ENCODE measurements at regions not wholly inside any gene's neighbourhood (a gene's known extent, or its start where the extent isn't known, plus 50 kb on each side); places are given as distances from the start of the nearest gene placed in this dataset.
"Not testable (repeated sequence)": the region's sequence is repeated elsewhere in the genome, so short reads cannot be mapped to it uniquely, and the experiment has no call there.

DNA sequence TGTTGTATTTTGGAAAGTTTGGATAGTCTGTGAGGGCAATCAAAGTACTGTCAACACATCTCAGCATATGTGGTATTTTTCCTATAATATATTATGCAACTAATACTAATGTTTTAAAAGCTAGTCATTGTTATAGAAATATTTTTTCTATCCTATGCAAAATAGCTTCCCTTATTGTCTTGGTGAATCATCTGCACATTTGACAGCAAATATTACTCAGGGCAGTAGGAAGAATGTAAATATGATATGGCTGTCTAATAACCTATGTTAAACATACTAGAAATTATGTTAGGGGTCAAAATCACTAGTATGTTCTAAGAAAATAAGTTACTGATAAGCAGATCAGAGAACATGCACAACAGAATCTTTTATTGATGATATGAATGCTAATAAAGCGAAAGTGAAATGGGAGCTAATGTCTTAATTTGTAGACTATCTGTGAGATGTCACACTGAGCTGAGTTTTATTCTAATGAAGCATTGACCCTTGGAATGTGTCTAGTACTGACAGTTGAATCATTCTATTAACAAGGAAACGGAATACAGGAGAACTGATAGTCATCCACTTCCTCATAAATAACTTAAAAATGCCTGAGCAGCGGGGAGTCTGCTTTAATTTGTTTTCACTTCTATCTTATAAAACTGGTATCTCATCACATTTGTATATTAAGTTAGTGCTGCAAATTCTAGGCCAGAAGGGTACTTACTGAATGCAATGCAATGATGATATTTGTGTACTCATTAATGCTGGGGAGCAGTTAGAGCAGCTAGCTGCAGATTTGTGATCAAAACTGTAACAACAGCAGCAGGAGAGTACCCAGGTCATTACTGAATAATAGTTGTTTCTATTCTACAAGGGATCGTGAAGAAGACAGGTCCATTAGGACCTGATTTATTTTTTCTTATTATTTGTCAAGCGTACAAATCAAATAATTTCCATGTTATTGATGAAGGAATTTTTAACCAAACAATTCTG, 440.3 kb upstream of the AADAT start:
- DNase-seq = no peak

DNA sequence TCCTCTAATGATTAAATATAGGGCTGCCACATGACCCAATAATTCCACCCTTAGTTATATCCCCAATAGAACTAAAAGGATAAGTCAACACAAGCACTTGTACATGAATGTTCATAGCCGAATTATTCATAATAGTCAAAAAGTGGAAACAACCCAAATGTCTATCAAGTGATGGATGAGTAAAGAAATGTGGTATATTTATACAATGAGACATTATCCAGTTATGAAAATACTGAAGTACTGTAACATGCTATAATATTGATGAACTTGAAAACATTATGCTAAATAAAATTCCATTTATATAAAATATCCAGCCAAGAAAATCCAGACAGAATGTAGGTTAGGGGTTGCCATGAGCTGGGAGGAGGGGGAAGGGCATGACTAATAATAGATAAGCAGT, 436.7 kb upstream of the AADAT start:
- DNase-seq = no peak

DNA sequence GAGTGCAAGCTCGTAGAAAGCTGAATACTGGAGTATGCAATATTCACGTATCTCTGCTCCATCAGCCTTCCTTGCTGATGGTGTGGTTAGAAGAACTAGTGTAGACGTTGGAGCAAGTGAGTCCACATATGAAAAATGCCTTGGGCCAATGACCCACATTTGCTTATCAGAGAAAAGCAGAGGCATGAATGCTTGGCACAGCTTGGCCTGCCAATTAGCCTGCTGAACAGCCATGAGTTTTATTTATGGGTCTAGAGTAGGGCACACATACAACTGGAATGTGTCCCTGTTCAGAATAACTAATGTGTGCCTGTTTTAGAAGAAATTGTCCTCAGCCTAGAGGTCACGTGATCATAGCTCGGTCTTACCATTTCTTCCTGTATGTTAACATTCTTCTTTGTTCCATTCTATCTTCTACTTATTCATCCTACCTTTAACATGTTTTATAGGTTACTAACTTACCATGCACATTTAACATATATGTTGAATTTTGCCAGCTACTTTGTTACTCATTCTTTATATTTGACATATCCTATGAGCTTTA, 432.7 kb upstream of the AADAT start:
- no peak for DNase-seq

DNA sequence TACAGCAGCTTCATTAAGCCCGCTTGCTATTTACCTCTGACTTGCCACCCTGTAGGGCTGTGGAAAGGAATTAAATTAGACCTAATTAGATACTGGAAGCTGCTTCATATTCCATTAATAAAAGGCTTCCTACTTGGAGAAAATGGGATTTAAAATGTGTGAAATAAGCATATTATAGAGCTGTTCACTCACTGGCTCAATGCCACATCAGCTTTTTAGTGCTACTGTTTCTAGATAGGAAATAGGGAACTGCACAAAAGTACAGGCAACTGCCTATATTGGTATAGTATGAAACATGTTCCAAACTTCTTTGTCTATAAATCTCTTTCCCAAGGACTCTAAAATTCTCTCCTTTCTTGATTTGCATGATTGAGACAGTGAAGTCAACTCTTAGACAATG, 407.9 kb upstream of the AADAT start:
- DNase-seq = no peak

DNA sequence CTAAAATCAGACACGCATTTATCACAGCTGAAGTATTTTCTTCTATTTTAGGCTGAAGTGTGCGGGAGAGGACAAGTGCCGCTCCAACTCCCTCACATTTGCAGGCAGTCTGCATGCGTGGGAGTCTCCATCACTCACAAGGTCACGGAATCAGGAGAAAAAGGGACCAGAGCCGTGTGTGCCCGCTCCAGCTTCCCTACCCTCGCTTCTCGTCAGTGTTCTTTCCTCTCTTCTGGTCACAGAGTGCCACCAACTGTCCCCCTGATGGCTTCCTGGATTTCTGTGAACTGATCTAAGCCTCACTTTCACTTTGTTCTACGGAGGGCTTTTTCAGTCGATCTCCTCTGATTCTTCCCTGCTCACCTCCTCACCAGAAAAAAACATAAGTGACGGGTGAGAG, 407.4 kb upstream of the AADAT start:
- DNase-seq = no peak

DNA sequence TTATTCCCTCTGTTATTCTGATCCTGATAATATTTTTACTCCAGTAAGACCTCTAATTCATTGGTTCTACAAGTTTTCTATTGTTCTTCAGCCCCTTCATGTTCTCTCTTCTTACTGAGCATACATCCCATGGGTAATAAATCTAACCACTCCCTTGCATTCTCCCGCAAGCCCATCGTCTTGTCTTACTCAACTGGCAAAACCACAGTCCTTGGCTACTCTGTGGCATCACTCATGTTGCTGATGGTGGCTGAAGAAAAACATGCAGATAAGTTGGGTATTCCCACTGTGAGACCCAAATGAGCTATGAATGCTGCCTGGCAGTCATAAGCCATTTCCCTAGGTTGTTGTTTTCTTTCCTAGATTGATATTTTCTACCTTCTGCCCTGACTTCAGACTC, 402.2 kb upstream of the AADAT start:
- no peak for DNase-seq

DNA sequence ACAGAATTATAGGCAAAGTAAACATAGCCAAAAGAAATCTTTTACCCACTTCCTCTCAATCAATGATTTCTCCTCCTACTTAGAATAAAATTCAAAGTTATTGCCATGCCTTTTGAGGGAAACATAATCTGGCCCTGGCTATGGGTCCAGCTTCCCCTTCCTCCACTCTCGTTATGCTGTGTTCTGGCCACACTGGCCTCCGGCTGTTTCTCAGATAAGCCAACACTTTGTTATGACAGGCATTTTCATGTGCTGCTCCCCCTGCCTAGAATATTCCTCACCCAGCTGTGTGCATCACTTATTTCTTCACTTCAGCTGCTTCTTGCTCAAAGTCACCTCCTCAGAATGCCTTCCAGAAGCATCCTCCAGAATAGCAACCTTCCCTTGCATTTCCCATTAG, 386.6 kb upstream of the AADAT start:
- no peak for DNase-seq

DNA sequence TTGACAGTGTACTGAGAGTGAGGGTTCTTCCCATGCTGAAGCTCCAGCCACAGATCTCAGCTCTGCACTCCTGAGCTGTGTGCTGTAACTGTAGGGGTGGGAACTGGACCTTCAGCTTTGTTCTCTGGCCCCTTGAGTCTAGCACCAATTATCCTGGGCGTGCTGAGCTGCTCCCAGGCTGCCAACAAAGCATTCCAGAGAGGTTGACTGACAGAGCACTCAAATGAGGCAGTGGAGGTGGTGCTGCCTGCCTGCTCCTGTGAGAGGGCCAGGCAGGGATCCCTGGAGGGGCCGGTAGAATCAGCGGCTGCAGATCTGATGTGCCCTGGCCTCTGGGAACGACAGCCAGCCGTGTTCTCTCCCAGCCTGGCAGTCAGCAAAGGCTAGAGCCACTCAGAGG, 375.7 kb upstream of the AADAT start:
- DNase-seq = no peak

DNA sequence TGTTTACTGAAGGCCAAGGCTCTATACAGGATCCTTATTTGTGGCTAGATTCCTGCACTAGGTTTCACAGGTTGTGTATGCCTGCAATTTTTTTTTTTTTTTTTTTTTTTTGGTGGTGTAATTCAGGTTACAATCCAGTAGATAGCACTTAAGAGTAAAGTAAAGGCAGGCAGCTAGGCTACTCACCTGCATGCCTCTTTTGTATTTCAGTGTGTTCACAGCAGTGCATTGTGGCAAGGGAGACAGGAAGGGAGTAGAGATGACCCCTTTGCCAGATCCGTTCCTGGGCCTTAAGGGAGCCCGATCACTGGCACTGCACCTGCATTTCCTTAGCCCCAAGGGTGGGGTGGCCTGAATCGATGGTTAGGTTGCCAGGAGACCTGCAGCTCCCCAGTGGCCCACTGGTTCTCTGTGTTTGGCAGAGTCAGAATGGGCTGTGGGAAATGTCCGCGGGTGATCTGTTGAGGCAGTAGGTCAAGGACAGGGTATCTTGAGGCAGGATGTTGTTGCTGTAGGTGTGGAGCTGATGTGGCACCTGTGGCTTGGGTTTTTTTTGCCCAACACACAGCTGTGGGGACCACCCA, 374.9 kb upstream of the AADAT start:
- no peak for DNase-seq

DNA sequence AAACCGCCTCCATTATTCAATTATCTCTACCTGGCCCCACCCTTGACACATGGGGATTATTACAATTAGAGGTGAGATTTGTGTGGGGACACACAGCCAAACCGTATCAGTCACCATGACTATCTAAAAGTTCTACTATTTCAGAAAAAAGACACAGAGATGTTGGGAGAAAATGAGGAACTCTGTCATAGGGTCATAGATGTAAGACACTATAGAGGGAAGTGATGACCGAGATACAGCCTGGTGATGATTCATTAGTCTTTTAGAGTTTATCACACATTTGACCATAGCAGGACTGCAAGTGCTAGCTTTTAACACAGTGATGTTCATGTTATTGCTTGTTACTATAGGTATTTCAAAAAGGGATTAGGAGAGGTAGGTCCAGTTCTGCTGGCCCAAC, 357.0 kb upstream of the AADAT start:
- DNase-seq = no peak

DNA sequence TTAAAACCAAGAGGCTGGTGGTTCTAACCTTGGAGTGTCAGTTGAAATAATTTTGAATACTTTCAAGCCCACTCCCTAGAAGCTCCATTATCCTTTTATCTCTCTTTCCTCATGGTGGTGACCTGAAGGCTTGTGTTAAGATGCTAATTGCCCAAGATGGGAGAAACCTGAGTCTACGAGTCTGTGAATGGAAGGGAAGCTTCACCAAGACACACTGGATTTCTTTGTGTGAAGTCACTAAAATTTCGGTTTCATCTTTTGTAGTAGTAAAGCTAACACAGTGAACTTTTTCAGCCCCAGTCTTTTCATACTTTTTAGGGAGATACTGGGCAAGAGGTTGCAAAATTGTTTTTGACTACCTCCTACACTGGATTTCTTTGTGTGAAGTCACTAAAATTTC, 351.4 kb upstream of the AADAT start:
- DNase-seq = not testable (repeated sequence)

DNA sequence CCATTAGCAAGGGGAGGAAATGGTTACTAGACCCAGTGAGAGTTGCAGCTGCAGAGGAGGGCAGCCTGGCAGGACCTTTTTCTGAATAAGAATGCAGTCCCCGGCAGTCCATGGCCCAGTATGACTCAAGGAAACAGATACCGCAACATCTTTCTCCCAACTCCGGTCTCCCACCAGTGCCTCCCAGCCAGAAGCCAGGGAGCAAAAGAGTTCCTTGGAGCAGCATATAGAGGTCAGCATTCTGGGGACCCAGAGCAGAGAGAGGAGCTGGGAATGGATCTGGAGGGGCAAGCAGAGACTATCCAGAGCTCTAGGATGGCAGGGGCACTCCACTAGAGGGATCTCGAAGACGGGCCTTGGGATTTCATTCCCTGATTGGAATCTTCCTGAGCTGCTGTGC, 339.2 kb upstream of the AADAT start:
- no peak for DNase-seq

DNA sequence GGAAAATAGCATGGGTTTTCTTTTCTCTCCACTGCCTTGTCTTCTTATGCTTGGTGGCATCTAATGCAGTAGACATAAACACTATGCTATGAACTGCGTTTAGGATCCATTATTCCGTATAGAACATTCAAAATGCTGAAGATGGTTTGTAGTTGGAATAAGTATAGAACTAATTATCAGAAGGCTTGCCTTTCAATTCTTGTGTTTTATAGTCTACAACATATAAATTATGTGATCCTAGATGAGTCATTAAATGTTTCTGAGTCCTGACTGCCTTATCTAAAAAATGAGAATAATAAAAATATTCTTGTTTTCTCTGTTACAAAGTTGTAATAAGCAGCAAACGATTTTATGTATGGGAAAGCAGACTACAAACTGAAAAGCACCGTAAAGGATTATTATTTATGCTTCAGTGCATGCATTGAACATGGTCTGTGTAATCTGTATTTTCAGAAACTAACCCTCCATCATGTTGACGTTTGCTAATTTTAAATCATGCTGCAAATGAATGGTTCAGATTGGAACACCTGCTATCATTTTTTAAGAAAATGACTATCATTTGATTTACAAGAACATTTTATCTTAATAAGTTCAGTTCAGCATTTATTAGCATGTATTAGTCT, 335.9 kb upstream of the AADAT start:
- DNase-seq = no peak

DNA sequence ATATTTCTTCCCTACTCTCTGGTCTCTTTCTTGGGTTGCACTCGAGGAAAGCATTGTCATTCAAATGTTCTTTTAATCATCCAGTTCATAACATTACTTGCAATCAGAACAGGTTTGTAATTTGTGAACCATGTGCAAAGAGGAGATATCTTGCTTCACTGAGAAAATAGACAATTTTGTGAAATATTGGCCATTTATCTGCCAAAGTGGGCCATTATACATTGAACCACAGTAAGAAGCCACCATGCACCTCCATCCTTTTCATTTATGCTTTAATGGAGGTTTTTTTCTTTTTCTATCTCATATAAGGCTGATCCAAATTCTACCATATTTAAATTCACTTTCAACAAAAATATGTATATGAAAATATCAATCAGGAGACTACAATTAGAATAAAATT, 335.3 kb upstream of the AADAT start:
- DNase-seq = no peak

DNA sequence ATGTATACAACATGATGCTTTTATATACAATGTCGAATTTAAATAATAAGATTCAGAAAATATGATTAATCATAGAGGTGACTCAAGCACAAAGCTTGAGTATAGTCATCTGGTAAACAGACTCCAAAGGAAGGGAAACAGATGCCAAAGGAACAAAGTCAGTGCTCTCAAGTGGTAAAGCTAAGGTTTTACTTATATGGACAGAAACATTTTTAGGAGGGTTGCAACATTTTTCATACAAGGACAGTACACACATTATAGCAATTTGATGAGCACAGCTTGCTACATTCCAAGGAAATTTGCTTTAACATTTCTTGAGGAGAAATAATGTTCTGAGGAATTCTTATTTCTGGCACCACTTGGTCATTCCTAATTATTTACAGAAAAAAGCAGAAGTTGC, 333.4 kb upstream of the AADAT start:
- no peak for DNase-seq

DNA sequence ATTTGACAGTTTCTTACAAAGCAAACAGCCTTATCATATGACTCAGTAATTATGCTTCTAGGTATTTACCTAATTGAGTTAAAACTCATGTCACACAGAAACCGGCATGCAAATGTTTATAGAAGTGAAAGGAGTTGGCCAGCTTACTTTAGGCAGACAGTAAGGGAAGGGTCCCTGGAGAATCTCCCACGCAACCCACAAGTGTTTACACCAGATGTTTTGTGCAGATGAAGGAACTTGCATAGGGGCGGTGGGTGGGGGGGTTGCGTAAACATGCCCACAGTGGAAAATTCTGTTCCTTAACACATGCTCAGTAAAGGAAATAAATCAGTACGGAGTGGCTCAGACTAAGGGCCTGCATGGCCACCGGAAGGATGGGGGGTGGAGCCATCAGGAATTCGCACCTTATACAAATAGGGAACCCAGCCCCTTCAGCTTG, 330.5 kb upstream of the AADAT start:
- DNase-seq = no peak

DNA sequence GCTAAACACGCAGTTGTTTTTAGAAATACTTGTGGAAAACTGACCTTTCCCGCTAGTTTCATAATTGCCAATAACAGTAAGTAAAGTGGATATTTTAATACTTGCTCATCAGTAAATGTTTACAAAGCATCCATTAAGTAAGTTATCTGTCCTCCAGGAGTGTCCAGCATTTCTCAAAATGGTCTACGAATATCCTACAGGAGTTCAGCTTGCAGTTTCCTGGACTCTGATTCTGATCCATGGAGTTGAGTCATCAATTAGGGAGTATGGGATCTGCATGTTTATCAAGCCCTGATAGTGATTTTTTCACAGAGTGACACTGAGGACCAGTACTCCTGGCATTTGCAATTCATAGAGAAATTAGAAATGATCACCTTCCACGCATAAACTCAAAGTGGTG, 325.2 kb upstream of the AADAT start:
- no peak for DNase-seq

DNA sequence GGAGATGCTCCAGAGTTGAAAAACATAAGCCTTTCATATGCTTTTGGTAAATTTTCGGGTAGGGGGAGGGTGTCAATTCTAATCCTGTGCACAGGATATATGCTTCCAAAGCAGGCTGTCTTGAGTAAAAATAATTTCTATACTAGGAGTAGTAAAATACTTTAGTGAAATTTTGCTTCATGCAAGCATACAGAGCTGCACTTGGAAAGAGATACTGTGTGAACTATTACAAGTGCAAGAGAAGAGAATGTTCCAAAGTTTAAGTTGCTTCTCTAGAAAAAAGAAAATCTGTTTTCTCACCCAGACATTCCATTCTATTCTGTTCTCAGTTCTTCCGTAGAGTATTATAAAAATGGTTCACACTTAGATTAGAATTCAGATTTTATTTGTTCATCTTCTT, 324.6 kb upstream of the AADAT start:
- DNase-seq = no peak

DNA sequence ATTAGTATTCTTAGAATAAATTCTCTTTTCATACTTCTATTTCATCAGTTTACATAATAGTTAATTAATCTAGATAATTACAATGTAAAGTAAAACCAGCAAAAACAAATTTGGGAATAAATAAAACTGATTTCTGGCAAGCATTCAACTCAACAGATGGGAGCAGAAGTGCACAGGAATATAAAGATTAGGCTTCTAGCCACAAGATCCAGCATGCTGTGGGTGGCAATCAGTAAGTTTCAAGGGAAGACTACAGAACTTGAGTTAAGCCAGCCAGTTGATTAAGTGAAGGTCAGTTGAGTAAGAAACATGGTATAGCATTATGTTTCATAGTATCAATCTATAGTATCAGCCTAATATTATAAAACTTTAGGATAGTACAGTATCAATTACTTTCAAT, 324.2 kb upstream of the AADAT start:
- no peak for DNase-seq

DNA sequence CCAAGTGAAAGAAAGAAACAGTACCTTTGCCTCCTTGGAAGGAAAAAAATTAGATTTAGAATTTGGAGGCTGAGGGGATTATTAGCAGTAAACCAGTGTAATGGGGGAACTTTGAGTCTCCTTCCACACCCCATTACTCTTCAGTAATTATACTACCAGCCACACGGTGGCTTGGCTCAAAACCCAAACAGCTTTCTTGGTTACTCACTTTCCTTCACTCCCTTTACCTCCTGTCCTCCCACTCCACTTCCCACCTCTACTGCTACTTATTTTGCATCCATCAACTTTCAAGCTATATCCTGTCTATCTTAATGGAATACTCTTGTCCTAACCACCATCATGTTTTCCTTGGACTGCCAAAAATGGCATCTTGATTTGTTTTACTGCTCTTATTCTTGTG, 310.6 kb upstream of the AADAT start:
- DNase-seq = no peak

DNA sequence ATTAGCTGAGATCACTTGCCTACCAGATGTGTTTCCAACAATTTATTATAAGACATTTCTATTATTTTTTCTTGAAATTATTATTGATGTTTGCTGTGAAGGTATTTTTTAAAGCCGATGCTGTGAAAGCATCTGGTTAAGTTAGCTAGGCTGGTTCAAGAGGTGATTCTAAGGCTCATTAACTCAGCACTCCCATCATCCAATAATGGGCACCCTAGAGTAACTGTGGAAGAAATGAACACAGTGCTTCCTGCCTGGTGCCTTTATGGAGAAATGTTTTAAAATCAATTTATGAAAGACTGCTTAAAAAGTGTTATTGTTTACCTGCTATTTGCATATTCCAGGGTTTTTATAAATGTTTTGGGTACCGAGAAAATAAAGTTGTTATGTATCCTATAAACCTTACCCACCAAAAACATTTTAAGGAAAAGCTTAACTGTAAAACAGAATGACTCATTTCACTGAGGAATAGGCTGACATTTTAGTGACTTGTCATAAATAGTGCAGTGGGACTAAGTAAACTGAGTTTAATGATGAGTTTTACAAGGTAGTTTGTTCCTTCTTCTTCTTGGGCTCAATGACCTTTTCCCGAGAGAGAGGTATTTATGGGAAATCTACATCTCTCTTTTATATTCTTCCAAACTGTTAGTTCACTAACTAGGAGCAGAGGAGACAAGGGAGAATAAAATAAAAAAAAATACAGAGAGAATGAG, 310.0 kb upstream of the AADAT start:
- DNase-seq = no peak

DNA sequence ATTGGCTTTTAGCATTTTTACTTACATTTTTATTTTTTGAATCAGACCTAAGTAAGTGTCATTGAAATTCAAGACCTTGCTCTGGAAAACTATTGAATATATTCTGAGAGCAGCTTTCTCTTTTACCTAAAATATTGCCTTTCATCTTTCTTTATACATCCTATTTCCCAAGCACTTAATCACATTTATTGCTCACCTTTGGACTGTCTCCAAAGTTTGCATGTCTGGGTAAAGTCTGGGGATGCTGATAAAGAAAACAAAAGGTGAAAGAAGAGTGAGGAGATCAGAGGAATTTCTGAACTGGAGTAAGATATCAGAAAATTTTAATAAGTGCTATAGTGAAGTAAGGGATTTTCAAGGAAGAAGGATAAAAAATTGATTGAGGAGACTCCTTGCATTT, 308.5 kb upstream of the AADAT start:
- DNase-seq = no peak

DNA sequence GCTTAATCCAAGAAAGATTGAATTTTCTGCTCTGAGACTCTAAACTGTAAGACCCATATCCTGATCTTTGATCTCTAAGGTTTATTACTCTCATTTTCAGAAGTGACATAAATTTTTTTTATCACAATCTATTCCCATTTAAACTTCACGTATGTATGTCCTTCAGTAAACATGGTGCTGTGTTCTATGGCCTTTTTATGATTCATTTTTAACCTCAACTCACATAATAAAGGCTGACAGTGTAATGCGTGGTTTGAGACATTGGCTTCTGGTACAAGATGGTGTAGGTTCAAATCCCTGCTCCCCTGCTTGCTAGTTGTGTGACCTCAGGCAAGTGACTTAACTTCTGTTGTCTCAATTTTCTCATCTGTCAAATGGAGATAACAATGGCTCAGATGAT, 306.0 kb upstream of the AADAT start:
- DNase-seq = no peak
